NCI-H1417 (cell line): ENCODE measurements at regions not wholly inside any gene's neighbourhood (a gene's known extent, or its start where the extent isn't known, plus 50 kb on each side); places are given as distances from the start of the nearest gene placed in this dataset.

ENCODE experiments used
- DNase-seq, 3 experiments: peaks; one replicate each; lab custom pipeline; 2025; lab: John Stamatoyannopoulos, UW

DNA sequence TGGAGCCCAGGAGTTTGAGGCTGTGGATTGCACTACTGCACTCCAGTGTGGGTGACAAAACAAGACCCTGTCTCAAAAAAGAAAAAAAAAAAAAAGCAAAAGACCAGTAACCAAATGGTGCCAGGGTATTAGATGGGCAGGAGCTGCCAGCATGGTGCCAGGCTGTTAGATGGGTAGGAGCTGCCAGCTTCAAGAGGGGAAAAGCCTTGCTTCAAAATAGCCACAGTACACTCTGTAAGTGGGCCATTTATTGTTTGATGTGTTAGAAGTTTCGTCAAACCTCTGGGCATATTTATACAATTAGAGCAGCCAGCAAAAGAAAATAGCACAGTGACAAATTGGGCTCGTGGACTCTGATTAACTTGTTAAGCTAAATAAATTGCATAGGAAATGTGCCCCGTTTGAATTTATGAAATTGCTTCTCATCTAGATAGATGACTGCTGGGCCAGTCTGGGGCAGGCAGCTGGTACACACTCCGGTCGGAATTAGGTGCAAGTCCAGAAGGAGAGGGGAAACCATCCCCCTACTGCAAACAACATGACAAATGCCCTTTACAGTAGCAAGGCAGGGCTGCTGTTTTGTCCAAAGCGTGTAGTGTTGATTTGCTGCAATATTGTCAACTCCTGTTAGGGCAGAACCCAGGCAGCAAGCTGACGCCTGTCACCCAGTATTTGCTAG is 126.3 kb upstream of the IRX3 start:
- DNase-seq = peak in 1 of 3 experiments; percentile 43

DNA sequence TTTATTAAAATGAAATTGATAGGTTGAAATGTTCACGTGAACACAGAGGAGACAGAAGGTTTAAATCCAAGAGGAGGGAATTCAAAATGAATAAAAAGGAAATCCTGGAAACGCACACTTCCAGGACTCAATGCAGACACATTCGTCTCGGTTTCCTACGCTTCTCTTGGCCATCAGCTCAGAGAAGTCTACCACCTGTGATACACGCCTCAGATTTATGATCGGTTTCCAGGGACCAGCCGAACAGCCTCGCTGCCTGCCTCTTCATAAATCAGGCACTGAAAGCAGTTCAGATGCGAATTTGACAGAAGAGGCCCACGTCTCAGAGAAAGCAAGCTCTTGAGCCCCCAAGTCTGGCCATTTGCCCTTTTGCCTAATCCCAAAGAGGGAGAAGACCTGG is 125.5 kb upstream of the IRX3 start:
- DNase-seq = no peak

DNA sequence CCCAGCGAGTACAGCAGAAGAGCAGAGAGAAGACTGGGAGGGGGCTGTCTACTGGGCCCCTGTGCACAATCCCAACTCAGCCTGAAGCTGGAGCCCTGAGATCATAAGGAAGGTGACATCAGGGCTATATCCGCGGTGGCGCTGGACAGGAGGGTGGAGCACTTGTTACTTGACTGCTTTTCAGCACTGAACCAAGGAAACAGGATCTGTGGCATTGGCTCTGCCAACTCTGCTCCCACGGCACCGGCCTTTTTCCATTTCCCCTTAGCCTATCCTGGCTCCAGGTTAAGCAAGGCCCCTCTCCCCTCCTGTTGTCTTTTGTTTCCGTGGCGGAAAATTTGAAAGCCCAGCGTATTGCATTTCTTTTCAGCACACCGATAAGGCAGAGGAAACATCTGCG is 125.0 kb upstream of the IRX3 start:
- DNase-seq = no peak

DNA sequence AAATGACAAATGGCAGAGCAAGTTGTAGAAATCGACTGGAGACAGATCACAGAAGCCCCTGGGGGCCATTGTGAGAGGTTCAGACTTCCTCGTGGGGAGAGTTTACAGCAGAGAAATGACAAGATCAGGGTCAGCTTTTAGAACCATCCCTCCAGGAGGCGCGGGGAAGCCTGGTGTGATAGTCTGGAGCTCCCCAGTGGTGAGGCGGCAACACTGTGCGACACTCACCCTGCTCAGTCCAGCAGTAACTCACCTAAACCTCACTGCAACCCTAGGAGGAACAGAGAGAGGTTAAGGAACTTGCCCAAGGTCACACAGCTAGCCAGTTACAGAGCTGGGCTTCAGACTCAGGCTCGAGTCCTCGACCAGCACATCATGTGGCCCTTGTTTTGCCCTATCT is 123.4 kb upstream of the IRX3 start:
- no peak for DNase-seq

DNA sequence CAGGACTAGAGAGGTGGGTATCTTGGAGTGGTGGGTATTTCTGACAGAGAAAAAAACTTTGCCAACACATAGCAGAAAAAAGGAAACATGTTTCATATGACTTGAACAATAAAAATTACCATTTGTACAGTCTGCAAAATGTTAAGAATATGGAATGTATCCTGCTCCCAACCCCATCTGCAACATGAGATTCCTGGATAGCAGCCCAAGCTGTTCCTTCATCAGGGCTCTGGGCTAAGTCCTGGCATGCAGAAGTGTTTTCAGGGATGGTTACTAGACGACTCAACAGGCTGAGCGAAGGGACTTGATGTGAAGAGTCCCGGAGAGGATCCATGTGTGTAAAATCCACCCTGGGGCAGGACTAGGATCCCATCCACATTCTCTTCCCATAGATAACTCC is 121.0 kb upstream of the IRX3 start:
- DNase-seq = no peak

GRCh38 chr16:54405478-54405877 is 118.9 kb upstream of the IRX3 start:
- no peak for DNase-seq

DNA sequence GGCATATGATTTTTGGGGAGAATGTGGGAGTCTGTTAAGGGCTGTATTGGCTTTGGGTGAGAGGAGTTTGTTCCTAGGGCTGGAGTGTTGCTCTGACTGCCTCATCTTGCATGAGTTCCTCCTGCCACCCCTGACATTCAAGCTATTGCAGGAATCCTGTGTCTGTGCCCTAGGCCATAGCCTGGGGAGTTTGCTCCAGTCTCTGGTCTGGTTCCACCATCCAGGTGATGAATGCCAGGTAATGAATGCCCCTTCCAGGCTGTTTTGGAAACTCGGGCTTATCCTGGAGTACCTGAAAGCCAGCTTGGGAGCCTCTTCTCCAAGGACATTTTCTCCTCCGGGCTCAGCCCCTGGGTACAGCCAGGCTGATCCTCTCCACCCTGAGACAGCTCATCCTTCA is 117.0 kb upstream of the IRX3 start:
- no peak for DNase-seq

DNA sequence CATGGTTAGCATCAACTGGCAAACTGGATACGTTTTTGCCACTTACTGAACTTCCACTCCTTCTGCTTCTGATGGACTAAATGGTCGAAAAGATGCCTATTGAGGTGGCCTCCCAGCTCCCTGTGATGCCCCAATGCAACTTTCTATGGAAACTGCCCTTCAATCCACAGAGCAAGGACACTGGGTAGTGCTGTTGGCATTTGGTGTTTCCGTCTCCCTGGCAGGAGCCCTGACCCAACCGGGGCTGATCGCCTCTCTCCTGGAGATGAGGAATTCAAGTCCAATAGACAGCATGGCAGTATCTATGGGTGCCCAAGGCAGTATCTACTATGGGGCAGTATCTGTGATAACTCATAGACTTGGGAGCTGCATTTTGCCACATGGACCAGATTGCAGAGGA is 116.3 kb upstream of the IRX3 start:
- no peak for DNase-seq

- DNase-seq = no peak
Observed at GRCh38 chr16:54402270-54402669, 115.7 kb upstream of the IRX3 start.

DNA sequence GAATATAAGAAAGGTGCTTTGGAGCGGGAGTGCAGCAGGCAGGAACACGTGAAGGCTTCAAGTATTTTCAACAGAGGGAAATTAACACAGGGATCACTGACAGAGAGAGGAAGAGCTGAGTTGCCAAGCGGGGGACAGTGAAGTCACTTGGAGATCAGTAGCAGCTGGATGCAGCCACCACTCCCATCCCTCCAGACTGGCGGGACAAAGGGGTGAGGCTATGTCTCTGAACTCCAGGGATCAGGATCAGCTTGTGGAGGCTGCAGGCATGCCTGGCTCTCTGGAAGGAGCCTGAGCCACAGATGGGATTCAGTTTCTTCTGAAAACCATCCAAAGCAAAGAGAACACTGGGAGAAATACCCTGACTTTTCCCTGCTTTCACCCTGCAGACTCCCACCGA is 113.7 kb upstream of the IRX3 start:
- DNase-seq = no peak

GRCh38 chr16:54398986-54399385 is 112.4 kb upstream of the IRX3 start:
- DNase-seq = no peak

DNA sequence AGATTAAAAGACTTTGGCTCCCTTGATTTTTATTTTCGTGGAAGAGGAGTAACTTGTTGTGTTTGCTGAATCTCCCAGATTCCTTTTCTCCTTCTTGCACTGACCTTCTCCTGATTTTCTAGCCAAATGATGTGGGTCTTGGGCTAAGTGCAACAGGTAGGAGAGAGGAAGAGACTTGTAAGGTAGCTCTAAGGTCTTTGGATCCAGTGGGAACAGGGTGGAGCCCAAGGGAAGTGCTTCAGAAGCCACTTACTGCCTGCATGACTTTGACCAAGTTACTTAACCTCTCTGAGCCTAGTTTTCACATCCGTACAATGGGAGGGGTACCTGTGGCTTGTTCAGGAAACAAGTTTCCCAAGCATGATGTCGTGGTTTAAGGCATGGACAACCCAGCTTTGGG is 111.3 kb upstream of the IRX3 start:
- DNase-seq = no peak

DNA sequence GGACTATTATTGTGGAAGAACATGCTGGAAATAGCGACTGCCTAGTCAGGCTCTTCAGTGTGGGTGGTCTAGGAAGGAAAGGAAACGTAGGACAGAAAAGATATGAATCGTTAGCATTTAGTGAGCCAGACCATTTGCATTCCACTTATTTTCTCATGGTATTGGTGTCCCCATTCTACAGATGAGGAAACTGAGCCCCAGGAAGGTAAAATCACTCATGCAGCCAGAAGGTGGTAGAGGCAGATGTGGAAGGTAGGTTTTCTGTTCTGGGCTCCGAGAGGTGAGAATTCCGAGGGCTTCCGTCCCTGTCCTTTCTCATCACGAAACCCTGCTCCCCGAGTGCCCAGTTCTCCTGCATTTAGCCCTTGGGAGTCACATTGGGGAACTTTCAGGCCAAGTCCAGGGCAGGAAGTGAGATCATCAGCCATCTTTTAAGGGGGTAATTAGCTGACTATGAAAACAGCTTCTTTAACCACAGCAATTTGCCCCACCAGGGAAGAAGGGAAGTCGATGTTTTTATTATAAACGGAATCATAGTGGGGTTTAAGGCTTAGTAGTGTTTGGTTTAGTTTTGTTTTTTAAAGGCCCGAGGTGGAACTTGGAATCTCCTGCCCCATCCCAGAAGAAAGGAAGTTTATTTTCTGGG is 110.7 kb upstream of the IRX3 start:
- no peak for DNase-seq

GRCh38 chr16:54389836-54390494 is 103.4 kb upstream of the IRX3 start:
- no peak for DNase-seq

DNA sequence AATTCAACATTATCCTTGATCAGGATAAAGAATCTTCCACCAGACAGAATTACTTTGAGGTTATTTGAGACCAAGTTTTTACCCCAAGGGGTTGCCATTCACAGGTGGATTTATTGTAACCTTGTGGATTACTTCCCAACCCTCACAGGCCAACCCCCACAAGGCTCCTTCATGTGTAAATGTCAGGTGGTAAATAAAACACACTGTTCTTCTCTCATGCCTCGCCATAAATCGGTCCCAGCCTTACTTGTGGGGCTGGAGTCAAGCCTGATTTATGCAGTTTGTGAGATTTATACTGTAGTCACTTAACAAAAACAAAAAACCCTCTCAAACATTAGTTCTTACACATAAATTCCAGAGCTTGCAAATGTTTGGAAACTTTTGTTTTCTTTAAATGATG is 98.6 kb upstream of the IRX3 start:
- no peak for DNase-seq

DNA sequence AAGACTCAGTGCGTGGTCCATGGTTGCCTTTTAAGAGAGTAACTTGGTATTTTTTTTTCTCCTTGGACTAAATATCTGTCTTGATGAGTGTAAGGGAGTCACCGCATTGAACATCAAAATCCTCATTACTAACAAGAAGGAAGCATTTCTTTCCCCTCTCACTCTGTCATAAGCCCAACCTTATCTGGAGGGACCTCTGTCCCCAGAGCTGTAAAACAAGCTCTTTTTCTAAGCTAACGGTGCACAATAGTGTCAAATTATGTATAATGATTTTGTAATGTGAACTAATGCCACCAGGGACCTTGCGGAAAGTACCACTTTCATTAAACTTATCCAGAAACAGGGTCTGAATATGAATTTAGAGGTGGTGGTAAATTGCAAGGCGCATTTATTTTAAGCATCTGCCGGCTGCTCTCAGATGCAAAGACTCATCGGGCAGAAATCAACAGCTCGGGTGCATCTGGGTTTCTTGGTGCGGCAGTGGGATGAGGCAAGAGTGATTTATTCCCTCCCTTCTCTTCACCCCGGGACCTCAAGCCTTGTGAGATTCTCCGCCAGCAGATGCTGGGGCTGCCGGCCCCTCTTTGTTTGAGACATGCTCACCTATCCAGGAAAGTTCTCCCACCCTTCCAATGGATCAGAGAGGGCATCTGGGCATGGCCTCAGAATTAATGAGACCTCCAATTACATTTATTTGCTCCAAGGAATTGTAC is 95.2 kb upstream of the IRX3 start:
- no peak for DNase-seq

DNA sequence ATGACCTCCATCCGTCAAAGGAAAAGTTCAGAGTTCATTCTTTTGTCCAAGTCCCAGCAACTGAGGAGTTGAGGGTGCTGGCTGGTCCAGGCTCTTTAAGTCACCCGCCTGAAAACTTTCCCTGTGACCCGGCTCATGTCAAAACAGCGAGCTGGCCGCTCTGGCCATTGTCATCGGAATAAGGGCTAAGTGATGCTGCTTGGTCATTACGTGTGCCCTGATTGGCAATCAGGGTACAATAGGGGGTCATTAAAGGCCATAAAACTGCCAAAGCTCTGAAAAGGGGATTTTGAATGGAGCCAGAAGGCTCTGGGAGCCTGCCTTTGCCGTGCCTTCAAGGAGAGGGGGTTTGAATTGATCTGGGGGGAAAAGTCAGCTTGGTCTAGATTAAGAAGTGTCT is 88.5 kb upstream of the IRX3 start:
- peak in 1 of 3 experiments; percentile 35 for DNase-seq

DNA sequence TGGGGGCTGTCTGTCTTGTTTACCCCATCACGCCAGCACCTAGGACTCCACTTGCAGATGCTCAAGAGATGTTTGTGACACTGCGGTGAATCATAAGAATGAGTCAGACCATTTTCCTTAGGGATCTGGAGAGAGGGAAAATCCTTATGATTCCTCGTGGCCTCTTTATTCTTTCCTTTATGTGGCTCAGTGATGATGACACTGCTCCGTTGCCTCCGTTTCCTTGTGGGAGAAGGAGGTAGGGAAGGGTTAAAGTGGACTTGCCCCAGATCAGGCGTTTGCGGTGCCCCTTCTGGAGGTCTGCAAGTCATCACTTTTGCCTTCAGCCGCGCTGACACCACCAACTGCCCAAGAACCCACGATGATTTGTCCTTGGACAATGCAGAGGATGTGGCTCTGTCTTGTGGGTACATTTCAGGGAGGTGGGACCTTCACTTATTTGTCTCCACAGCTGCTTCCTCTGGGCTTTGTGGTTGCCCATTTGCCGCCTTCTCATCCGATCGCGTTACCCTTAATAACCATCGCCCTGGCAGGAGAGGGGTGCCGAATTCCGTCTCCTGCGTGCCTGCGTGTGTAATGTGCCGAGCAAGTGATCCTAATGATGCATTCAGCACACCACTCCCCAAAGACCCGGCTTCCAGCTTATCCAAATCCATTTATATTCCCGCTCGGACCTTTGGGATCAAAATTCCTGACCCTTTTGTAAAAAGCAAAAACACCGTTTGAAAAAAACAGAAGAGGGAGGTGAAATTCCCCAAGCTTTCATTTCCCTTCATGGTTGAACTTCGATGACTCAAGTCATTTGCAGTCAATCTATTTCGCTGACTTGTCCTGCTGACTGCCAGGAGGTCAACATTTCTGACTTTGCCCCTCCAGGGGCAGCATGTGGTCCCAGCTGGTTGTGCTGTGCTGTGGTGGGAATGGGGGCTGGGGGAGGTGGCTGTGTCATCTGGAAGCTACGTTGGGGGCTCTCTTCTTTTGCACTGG is 87.2 kb upstream of the IRX3 start:
- no peak for DNase-seq

DNA sequence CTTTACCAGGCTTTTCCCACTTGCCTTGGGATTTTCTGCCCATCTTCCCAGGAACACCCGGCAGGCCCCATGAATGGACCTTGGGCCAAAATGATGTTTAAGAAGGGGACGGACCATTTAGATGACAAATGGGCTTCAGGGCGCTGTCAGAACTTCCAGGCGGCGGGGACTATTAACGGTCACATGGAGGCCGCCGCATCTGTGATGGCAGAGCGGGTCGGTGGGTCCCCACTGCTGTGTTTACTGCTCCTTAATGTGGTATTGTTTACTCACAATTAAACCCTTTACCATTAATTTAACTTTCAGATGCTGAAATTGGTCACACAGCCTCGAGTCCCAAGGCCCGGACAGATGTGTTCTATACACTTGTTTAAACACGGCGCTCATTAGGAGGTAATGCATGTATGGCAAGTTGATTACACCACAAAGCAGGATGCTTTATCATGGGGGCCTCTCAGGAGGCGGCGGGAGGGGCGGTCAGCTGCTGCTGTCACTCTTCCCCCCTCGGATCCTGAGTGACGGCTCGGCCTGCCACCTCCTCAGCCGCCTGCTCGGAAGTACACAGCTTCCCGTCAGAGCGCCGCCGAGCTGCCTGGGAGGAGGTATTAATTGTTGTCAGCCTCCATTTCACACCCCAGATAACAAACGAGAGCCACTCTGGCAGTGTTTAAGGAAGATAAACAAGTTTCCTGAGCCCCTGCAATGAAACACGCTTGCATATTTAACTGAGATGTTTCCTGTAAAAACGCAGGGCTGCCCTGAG is 83.9 kb upstream of the IRX3 start:
- peak in 2 of 3 experiments; percentile 27 to 66 for DNase-seq

- DNase-seq = peak in 1 of 3 experiments; percentile 16
Observed at GRCh38 chr16:54369861-54370260, 83.3 kb upstream of the IRX3 start.

- DNase-seq = no peak
Observed at GRCh38 chr16:54366943-54367342, 80.4 kb upstream of the IRX3 start.
